GM12891 (cell line): ENCODE measurements at regions not wholly inside any gene's neighbourhood (a gene's known extent, or its start where the extent isn't known, plus 50 kb on each side); places are given as distances from the start of the nearest gene placed in this dataset.

Source experiments
- PAX5 ChIP-seq: IDR thresholded peaks from 2 replicates; pipeline ENCODE4 v1.6.1; 2011; ENCODE audit warnings: low read length, moderate library complexity, mild to moderate bottlenecking; ENCODE audit not compliant: insufficient read depth, severe bottlenecking
- POLR2A ChIP-seq: IDR thresholded peaks from 2 replicates; pipeline ENCODE4 v1.6.1; 2011; ENCODE audit warnings: low read depth, low read length, control low read depth
- POLR2AphosphoS5 ChIP-seq: IDR thresholded peaks from 2 replicates; pipeline ENCODE4 v1.6.1; 2011; ENCODE audit warnings: low read depth, low read length, control low read depth
- POU2F2 ChIP-seq: IDR thresholded peaks from 2 replicates; pipeline ENCODE4 v1.6.1; 2011; ENCODE audit warnings: low read depth, mild to moderate bottlenecking, control low read depth, low read length, moderate library complexity
- SPI1 ChIP-seq: IDR thresholded peaks from 2 replicates; pipeline ENCODE4 v1.6.1; 2011; ENCODE audit warnings: low read depth, low read length, control low read depth
- TAF1 ChIP-seq: IDR thresholded peaks from 2 replicates; pipeline ENCODE4 v1.6.1; 2011; ENCODE audit warnings: low read depth, low read length, control low read depth

- TF ChIP-seq POLR2AphosphoS5 = no peak
- no peak for TF ChIP-seq POLR2A
- no peak for TF ChIP-seq POU2F2
- no peak for TF ChIP-seq TAF1
- no peak for TF ChIP-seq SPI1
- TF ChIP-seq PAX5 = no peak
Observed at GRCh38 chr2:204356151-204356641, 189.1 kb upstream of the PARD3B start.
